ENCODE measurements at regions not wholly inside any gene's neighbourhood (a gene's known extent, or its start where the extent isn't known, plus 50 kb on each side); places are given as distances from the start of the nearest gene placed in this dataset.
A peak's percentile ranks its signal among the peaks of the same experiment; 100 is the strongest.
"Not testable (repeated sequence)": the region's sequence is repeated elsewhere in the genome, so short reads cannot be mapped to it uniquely, and the experiment has no call there.

DNA sequence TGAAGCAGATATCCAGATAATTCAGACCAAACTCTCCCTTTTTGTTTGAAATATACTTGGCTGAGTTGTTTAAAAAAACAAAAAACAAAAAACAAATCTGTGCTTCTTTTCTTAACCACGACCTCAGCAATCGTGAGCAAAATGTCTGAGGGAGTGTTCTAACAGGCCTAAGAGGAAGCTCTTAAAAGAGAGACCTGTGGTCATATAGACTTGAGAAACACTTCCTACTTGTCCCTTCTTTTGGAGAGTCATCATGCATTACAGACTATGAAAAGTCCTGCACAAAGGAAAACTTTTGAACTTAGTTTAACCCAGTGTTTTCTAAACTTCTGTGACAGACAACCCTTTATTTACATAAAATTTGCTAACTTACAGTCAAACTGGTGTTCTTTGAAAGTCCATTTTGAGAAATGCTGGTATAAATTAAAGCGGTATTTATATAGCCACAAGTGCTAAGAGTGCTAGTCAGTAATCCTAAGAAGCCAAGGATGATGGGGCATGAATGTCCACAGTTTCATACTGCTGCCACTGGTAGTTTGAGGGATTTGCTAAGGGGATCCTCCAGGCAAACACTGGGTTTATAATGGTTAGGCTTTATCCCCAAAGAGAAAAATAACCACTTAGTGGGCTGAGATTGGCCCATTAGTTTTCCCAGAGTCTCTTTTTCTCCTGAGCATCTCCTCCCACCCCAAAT lies 199.8 kb downstream of the LRRC70 start:
- Histone ChIP-seq H3K4me1 (ENCODE audit: control insufficient read depth in 1 of 2, insufficient read depth in 2 of 2, low read length in 2 of 2) (peaks cover 13 to 17% of the 10 kb centered on the region in 2 donors), H3K9ac (ENCODE audit: insufficient read depth, low read length, poor library complexity, severe bottlenecking) (no peak overlapping the region), H3K27ac (ENCODE audit: low read depth in 1 of 2, low read length in 2 of 2) (peak overlapping the region in 1 of 2 donors; percentile 62), H3K4me3 (replicated peaks in 1 of 3; ENCODE audit: low read depth in 2 of 3, low read length in 3 of 3) (peak overlapping the region in 2 of 3 experiments; percentile 17 to 68), H4K20me1 (ENCODE audit: insufficient read depth, low read length) (no peaks in the 10 kb centered on the region), H3K9me3 (replicated peaks in 1 of 2; ENCODE audit: control insufficient read depth in 1 of 2, insufficient read depth in 1 of 2, low read length in 2 of 2) (no peaks in the 10 kb centered on the region), H3K4me2 (replicated peaks; ENCODE audit: extremely low read depth, low read length, poor library complexity, severe bottlenecking) (peak overlapping the region; percentile 72), H3K36me3 (replicated peaks in 1 of 2; ENCODE audit: control insufficient read depth in 1 of 2, insufficient read depth in 2 of 2, low read length in 2 of 2) (no peaks in the 10 kb centered on the region), H3K27me3 (ENCODE audit: control insufficient read depth in 2 of 2, insufficient read depth in 2 of 2, low read length in 2 of 2) (no peaks in the 10 kb centered on the region), H2AFZ (ENCODE audit: insufficient read depth, low read depth, low read length, poor library complexity, severe bottlenecking) (peak overlapping the region; percentile 63), H3K79me2 (ENCODE audit: insufficient read depth, low read length) (no peaks in the 10 kb centered on the region)
- WGBS (ENCODE audit: insufficient coverage): no CpG with 5 or more reads among the region's 3 CpGs
- intact Hi-C loops (cut with micrococcal nuclease): no loop called here
- H3K27me3 Mint-ChIP-seq (ENCODE audit: low read depth in 3 of 3): peaks cover 0 to 3% (median 2%) of the 10 kb centered on the region in 3 donors
- peak; percentile 48 to 67 (median 50) for DNase-seq
- TF ChIP-seq, protein P1, sequence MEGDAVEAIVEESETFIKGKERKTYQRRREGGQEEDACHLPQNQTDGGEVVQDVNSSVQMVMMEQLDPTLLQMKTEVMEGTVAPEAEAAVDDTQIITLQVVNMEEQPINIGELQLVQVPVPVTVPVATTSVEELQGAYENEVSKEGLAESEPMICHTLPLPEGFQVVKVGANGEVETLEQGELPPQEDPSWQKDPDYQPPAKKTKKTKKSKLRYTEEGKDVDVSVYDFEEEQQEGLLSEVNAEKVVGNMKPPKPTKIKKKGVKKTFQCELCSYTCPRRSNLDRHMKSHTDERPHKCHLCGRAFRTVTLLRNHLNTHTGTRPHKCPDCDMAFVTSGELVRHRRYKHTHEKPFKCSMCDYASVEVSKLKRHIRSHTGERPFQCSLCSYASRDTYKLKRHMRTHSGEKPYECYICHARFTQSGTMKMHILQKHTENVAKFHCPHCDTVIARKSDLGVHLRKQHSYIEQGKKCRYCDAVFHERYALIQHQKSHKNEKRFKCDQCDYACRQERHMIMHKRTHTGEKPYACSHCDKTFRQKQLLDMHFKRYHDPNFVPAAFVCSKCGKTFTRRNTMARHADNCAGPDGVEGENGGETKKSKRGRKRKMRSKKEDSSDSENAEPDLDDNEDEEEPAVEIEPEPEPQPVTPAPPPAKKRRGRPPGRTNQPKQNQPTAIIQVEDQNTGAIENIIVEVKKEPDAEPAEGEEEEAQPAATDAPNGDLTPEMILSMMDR (IDR thresholded peaks at IDR 0.05): no peak
- peaks cover 0 to 3% (median 0%) of the 10 kb centered on the region in 7 donors for H3K9me3 Mint-ChIP-seq
- H3K4me3 Mint-ChIP-seq: peak overlapping the region; percentile 61 to 73
- H3K27ac Mint-ChIP-seq: peak overlapping the region; percentile 6 to 69 (median 51)
- no peaks in the 10 kb centered on the region for H3K36me3 Mint-ChIP-seq
- peaks cover 19% of the 10 kb centered on the region for H3K4me1 Mint-ChIP-seq

DNA sequence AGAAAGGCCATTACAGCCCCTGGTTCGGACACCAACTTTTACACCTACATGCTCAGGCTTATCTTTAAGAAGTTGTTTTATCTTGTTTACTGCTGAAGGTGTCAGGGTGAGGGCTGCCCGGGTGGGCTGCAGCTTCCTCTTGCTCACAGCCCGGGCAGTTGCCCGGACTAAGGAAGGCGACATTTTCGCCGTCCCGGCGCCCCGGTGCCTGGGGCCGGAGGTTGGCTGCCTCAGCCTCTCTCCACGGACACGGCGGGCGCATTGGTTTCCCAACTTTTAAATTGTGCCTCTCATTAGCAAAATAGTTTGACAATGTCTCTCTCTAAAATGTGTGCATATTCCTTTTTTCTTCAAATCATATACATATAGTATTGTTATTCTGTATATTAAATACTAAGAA lies 198.5 kb downstream of the LRRC70 start:
- peaks cover 14% of the 10 kb centered on the region for H3K4me1 Mint-ChIP-seq
- peaks cover 13% of the 10 kb centered on the region in 2 donors for H3K4me1 ChIP-seq (ENCODE audit: control insufficient read depth in 1 of 2, insufficient read depth in 2 of 2, low read length in 2 of 2)
- H3K9ac ChIP-seq (ENCODE audit: insufficient read depth, low read length, poor library complexity, severe bottlenecking); H3K4me3 Mint-ChIP-seq; DNase-seq; H3K27me3 ChIP-seq (ENCODE audit: control insufficient read depth in 2 of 2, insufficient read depth in 2 of 2, low read length in 2 of 2); H3K79me2 ChIP-seq (ENCODE audit: insufficient read depth, low read length); H3K27me3 Mint-ChIP-seq (ENCODE audit: low read depth in 3 of 3); H3K9me3 ChIP-seq (replicated peaks in 1 of 2; ENCODE audit: control insufficient read depth in 1 of 2, insufficient read depth in 1 of 2, low read length in 2 of 2); H3K36me3 Mint-ChIP-seq; H3K36me3 ChIP-seq (replicated peaks in 1 of 2; ENCODE audit: control insufficient read depth in 1 of 2, insufficient read depth in 2 of 2, low read length in 2 of 2); H3K27ac Mint-ChIP-seq; intact Hi-C loops (cut with micrococcal nuclease); H3K9me3 Mint-ChIP-seq; H2AFZ ChIP-seq (ENCODE audit: insufficient read depth, low read depth, low read length, poor library complexity, severe bottlenecking); H4K20me1 ChIP-seq (ENCODE audit: insufficient read depth, low read length); H3K4me2 ChIP-seq (replicated peaks; ENCODE audit: extremely low read depth, low read length, poor library complexity, severe bottlenecking); H3K4me3 ChIP-seq (replicated peaks in 1 of 3; ENCODE audit: low read depth in 2 of 3, low read length in 3 of 3); H3K27ac ChIP-seq (ENCODE audit: low read depth in 1 of 2, low read length in 2 of 2): not testable (repeated sequence)
- WGBS (ENCODE audit: insufficient coverage): 92% methylated on average over 10 of the region's 15 CpGs

- H2AFZ ChIP-seq (ENCODE audit: insufficient read depth, low read depth, low read length, poor library complexity, severe bottlenecking); DNase-seq; H3K4me3 Mint-ChIP-seq; H3K9ac ChIP-seq (ENCODE audit: insufficient read depth, low read length, poor library complexity, severe bottlenecking); H3K4me2 ChIP-seq (replicated peaks; ENCODE audit: extremely low read depth, low read length, poor library complexity, severe bottlenecking); H3K4me3 ChIP-seq (replicated peaks in 1 of 3; ENCODE audit: low read depth in 2 of 3, low read length in 3 of 3); H3K9me3 ChIP-seq (replicated peaks in 1 of 2; ENCODE audit: control insufficient read depth in 1 of 2, insufficient read depth in 1 of 2, low read length in 2 of 2); H3K27ac Mint-ChIP-seq; H3K27ac ChIP-seq (ENCODE audit: low read depth in 1 of 2, low read length in 2 of 2); H3K36me3 Mint-ChIP-seq; intact Hi-C loops (cut with micrococcal nuclease); H3K36me3 ChIP-seq (replicated peaks in 1 of 2; ENCODE audit: control insufficient read depth in 1 of 2, insufficient read depth in 2 of 2, low read length in 2 of 2); H3K27me3 ChIP-seq (ENCODE audit: control insufficient read depth in 2 of 2, insufficient read depth in 2 of 2, low read length in 2 of 2); H4K20me1 ChIP-seq (ENCODE audit: insufficient read depth, low read length); H3K9me3 Mint-ChIP-seq; H3K27me3 Mint-ChIP-seq (ENCODE audit: low read depth in 3 of 3); H3K79me2 ChIP-seq (ENCODE audit: insufficient read depth, low read length): not testable (repeated sequence)
- H3K4me1 Mint-ChIP-seq: peaks cover 14% of the 10 kb centered on the region
- H3K4me1 ChIP-seq (ENCODE audit: control insufficient read depth in 1 of 2, insufficient read depth in 2 of 2, low read length in 2 of 2): peaks cover 13% of the 10 kb centered on the region in 2 donors
- WGBS (ENCODE audit: insufficient coverage): no CpG with 5 or more reads among the region's 5 CpGs
These were observed 198.0 kb downstream of the LRRC70 start for GRCh38 chr5:62776592-62776991.

Data from CD14-positive monocyte (primary cell).